A549 (cell line): ENCODE measurements at regions not wholly inside any gene's neighbourhood (a gene's known extent, or its start where the extent isn't known, plus 50 kb on each side); places are given as distances from the start of the nearest gene placed in this dataset.

Source experiments
- ATAC-seq, 2 experiments: fragments of 200-7000 bp in 1 of 2; fragments of >200 bp in 1 of 2; cut with Nextera tagmentation in 1 of 2; cut with Tn5 transposase in 1 of 2; 3 replicates each; pipeline versions ENCODE4 v1.8.0 to v1.9.1; 2018 to 2020; ENCODE audit warnings: mild to moderate bottlenecking in 1 of 2, moderate library complexity in 1 of 2
- CTCF ChIA-PET: fragments of 300-600 bp; sonication (Branson Sonifier 250); formaldehyde crosslinking; extraction: SDS; loops from one replicate; lab custom pipeline; 2021; ENCODE audit warnings: antibody characterized with exemption, inconsistent platforms; lab: Yijun Ruan, JAX
- POLR2A ChIA-PET: fragments of 350-600 bp; formaldehyde crosslinking; extraction: SDS; loops from one replicate; lab custom pipeline; 2021; ENCODE audit warnings: antibody characterized with exemption, inconsistent platforms; lab: Yijun Ruan, JAX
- DNase-seq, 2 experiments: peaks; one replicate each; pipeline versions ENCODE4 v3.0.0 to v3.0.0-alpha.2; 2011 to 2016; ENCODE audit warnings: low read depth in 1 of 2, low spot score in 1 of 2
- FAIRE-seq: peaks from 2 replicates; lab custom pipeline; 2011; peaks lifted over from hg19 to GRCh38; lab: Jason Lieb, UNC
- H3K27ac ChIP-seq, 2 experiments: fragments of >200 bp; sonication (Bioruptor Twin); formaldehyde crosslinking; 3 replicates each; pipeline ENCODE4 v1.5.1; 2016 to 2017
- H3K4me1 ChIP-seq: fragments of >200 bp; sonication (Bioruptor Twin); formaldehyde crosslinking; 3 replicates; pipeline ENCODE4 v1.6.1; 2016
- H3K4me2 ChIP-seq: fragments of >200 bp; sonication (Bioruptor Twin); formaldehyde crosslinking; 3 replicates; pipeline ENCODE4 v1.6.1; 2016
- H3K4me3 ChIP-seq: fragments of >200 bp; sonication (Bioruptor Twin); formaldehyde crosslinking; 3 replicates; pipeline ENCODE4 v1.5.1; 2016
- H3K9me3 ChIP-seq: fragments of >200 bp; sonication (Bioruptor Twin); formaldehyde crosslinking; 3 replicates; pipeline ENCODE4 v1.6.1; 2016
- BHLHE40 ChIP-seq: IDR thresholded peaks from 2 replicates; pipeline ENCODE4 v1.6.1; 2012; ENCODE audit warnings: low read depth, low read length, inconsistent platforms
- CBX2 ChIP-seq: fragments of 200-600 bp; sonication (generic); IDR thresholded peaks from 2 replicates; pipeline ENCODE4 v1.6.1; 2016; ENCODE audit warnings: low read depth, mild to moderate bottlenecking, borderline replicate concordance
- EHF ChIP-seq: fragments of 250-450 bp; sonication (Bioruptor Pico); IDR thresholded peaks from 2 replicates; pipeline ENCODE4 v1.5.0; 2020; ENCODE audit warnings: mild to moderate bottlenecking
- FOSL2 ChIP-seq, 2 experiments: fragments of 450-650 bp in 1 of 2; fragments of >200 bp in 1 of 2; sonication (Bioruptor Twin) in 1 of 2; formaldehyde crosslinking; IDR thresholded peaks; 2 replicates each; pipeline versions ENCODE4 v1.5.0 to v1.6.1; 2016 to 2020; ENCODE audit warnings: mild to moderate bottlenecking in 1 of 2, moderate library complexity in 1 of 2
- HEYL ChIP-seq: fragments of 250-450 bp; sonication (Bioruptor Pico); IDR thresholded peaks from 2 replicates; pipeline ENCODE4 v1.8.0; 2021; ENCODE audit warnings: mild to moderate bottlenecking, moderate library complexity
- HOXB13 ChIP-seq: fragments of 250-450 bp; sonication (Bioruptor Pico); IDR thresholded peaks from 2 replicates; pipeline ENCODE4 v1.5.0; 2020; ENCODE audit warnings: low read depth, mild to moderate bottlenecking, moderate library complexity
- HOXB5 ChIP-seq: fragments of 250-450 bp; sonication (Bioruptor Pico); IDR thresholded peaks from 2 replicates; pipeline ENCODE4 v1.5.0; 2020; ENCODE audit warnings: mild to moderate bottlenecking, moderate library complexity
- KDM1A ChIP-seq: fragments of 200-600 bp; sonication (generic); IDR thresholded peaks from 2 replicates; pipeline ENCODE4 v1.6.1; 2016; ENCODE audit warnings: low read depth, mild to moderate bottlenecking
- NFE2L2 ChIP-seq: fragments of 150-350 bp; conservative IDR thresholded peaks from 2 replicates; pipeline ENCODE4 v1.6.1; 2014; ENCODE audit warnings: low read length
- NPAS2 ChIP-seq: fragments of 250-450 bp; sonication (Bioruptor Pico); IDR thresholded peaks from 2 replicates; pipeline ENCODE4 v1.8.0; 2022; ENCODE audit warnings: mild to moderate bottlenecking, moderate library complexity, borderline replicate concordance
- PHF8 ChIP-seq: fragments of 200-600 bp; sonication (generic); IDR thresholded peaks from 2 replicates; pipeline ENCODE4 v1.6.1; 2016; ENCODE audit warnings: low read depth, mild to moderate bottlenecking, antibody characterized with exemption, moderate library complexity, borderline replicate concordance
- RARB ChIP-seq: fragments of 250-450 bp; sonication (Bioruptor Pico); IDR thresholded peaks from 2 replicates; pipeline ENCODE4 v1.8.0; 2021; ENCODE audit warnings: mild to moderate bottlenecking, moderate library complexity
- RCOR1 ChIP-seq: fragments of 150-350 bp; IDR thresholded peaks from 2 replicates; pipeline ENCODE4 v1.6.1; 2014; ENCODE audit warnings: antibody characterized with exemption, low read length, low read depth
- RFX5 ChIP-seq: fragments of 450-650 bp; IDR thresholded peaks from 2 replicates; pipeline ENCODE4 v1.7.1; 2014; ENCODE audit warnings: antibody characterized with exemption, mild to moderate bottlenecking, moderate library complexity
- SMC3 ChIP-seq: fragments of >200 bp; sonication (Bioruptor Twin); formaldehyde crosslinking; IDR thresholded peaks from 3 replicates; pipeline ENCODE4 v1.6.1; 2018; ENCODE audit warnings: inconsistent platforms
- TFCP2L1 ChIP-seq: fragments of 250-450 bp; sonication (Bioruptor Pico); IDR thresholded peaks from 2 replicates; pipeline ENCODE4 v1.5.0; 2021; ENCODE audit warnings: mild to moderate bottlenecking
- ZFP36 ChIP-seq: fragments of 450-650 bp; IDR thresholded peaks from 2 replicates; pipeline ENCODE4 v1.6.1; 2014; ENCODE audit warnings: borderline replicate concordance; ENCODE audit not compliant: partially characterized antibody
- ZNF302 ChIP-seq: fragments of 250-450 bp; sonication (Bioruptor Pico); IDR thresholded peaks from 2 replicates; pipeline ENCODE4 v1.9.0; 2021; ENCODE audit warnings: inconsistent platforms, mild to moderate bottlenecking, moderate library complexity
- ZSCAN20 ChIP-seq: fragments of 250-450 bp; sonication (Bioruptor Pico); IDR thresholded peaks from 2 replicates; pipeline ENCODE4 v1.8.0; 2022; ENCODE audit warnings: mild to moderate bottlenecking, moderate library complexity
- WGBS: methylation state at CpG from one replicate; pipeline ENCODE4 v1.1.6; 2017; ENCODE audit errors: missing lambda C conversion rate; 5-methylcytosine and 5-hydroxymethylcytosine counted together
- TF ChIP-seq, protein P1 (sequence below): IDR thresholded peaks from 2 replicates; pipeline ENCODE4 v1.6.1; 2012
- TF ChIP-seq, protein P2 (sequence below): fragments of 250-450 bp; sonication (Bioruptor Pico); IDR thresholded peaks from 2 replicates; pipeline ENCODE4 v1.5.0; 2021; ENCODE audit warnings: mild to moderate bottlenecking, moderate library complexity, borderline replicate concordance
- TF ChIP-seq, protein P3 (sequence below): IDR thresholded peaks from 2 replicates; pipeline ENCODE4 v1.6.1; 2012

- TF ChIP-seq FOSL2 (IDR thresholded peaks at IDR 0.05) (no peak), FOSL2 (CRISPR knock-in tag; IDR thresholded peaks at IDR 0.05) (no peak), ZSCAN20 (no peak), BHLHE40 (no peak), HEYL (CRISPR knock-in tag) (no peak)
These were observed 677.5 kb upstream of the ST8SIA4 start (continued) for GRCh38 chr5:101580591-101580990.

- no peaks in the 10 kb centered on the region for H3K9me3 ChIP-seq
- no peak overlapping the region for H3K27ac ChIP-seq
- ChIA-PET CTCF (interaction anchor here (1.1 kb wide), 1 partner anchor 14 kb away, joined by 3 read pairs; no protein-coding TSS in a partner anchor), POLR2A (no interaction called here)
- no peaks in the 10 kb centered on the region for H3K4me1 ChIP-seq
- no peak for TF ChIP-seq TFCP2L1 (CRISPR knock-in tag)
- DNase-seq (no peak), ATAC-seq (no peak), FAIRE-seq (no peak)
- no peak overlapping the region for H3K4me3 ChIP-seq
- H3K4me2 ChIP-seq = no peak overlapping the region
- 37% methylated on average over 3 of the region's 3 CpGs for WGBS
These were observed 670.9 kb upstream of the ST8SIA4 start for GRCh38 chr5:101574017-101574416.

GRCh38 chr5:101561018-101561417 is 657.9 kb upstream of the ST8SIA4 start:
- FAIRE-seq (no peak), ATAC-seq (no peak), DNase-seq (no peak)
- 78% methylated on average over 3 of the region's 3 CpGs for WGBS
- TF ChIP-seq, protein P1, sequence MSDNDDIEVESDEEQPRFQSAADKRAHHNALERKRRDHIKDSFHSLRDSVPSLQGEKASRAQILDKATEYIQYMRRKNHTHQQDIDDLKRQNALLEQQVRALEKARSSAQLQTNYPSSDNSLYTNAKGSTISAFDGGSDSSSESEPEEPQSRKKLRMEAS = no peak
- no peak for TF ChIP-seq RFX5
- TF ChIP-seq PHF8 = no peak
- no peak for TF ChIP-seq HOXB13 (CRISPR knock-in tag)
- no peak for TF ChIP-seq CBX2
- no peak for TF ChIP-seq ZSCAN20
- no peak for TF ChIP-seq HEYL (CRISPR knock-in tag)
- TF ChIP-seq ZNF302 (CRISPR knock-in tag) = no peak
- TF ChIP-seq, protein P2, sequence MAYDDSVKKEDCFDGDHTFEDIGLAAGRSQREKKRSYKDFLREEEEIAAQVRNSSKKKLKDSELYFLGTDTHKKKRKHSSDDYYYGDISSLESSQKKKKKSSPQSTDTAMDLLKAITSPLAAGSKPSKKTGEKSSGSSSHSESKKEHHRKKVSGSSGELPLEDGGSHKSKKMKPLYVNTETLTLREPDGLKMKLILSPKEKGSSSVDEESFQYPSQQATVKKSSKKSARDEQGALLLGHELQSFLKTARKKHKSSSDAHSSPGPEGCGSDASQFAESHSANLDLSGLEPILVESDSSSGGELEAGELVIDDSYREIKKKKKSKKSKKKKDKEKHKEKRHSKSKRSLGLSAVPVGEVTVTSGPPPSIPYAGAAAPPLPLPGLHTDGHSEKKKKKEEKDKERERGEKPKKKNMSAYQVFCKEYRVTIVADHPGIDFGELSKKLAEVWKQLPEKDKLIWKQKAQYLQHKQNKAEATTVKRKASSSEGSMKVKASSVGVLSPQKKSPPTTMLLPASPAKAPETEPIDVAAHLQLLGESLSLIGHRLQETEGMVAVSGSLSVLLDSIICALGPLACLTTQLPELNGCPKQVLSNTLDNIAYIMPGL (CRISPR knock-in tag) = no peak
- TF ChIP-seq RARB = no peak
- no peak for TF ChIP-seq EHF
- TF ChIP-seq, protein P3, sequence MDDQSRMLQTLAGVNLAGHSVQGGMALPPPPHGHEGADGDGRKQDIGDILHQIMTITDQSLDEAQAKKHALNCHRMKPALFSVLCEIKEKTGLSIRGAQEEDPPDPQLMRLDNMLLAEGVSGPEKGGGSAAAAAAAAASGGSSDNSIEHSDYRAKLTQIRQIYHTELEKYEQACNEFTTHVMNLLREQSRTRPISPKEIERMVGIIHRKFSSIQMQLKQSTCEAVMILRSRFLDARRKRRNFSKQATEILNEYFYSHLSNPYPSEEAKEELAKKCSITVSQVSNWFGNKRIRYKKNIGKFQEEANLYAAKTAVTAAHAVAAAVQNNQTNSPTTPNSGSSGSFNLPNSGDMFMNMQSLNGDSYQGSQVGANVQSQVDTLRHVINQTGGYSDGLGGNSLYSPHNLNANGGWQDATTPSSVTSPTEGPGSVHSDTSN = no peak
- TF ChIP-seq ZFP36 = no peak
- no peak for TF ChIP-seq KDM1A
- TF ChIP-seq SMC3 = no peak
- TF ChIP-seq HOXB5 = no peak
- no peak for TF ChIP-seq RCOR1
- H3K4me1 ChIP-seq = no peaks in the 10 kb centered on the region
- no peak overlapping the region for H3K4me3 ChIP-seq
- ChIA-PET POLR2A (no interaction called here), CTCF (no interaction called here)
- peaks cover 3% of the 10 kb centered on the region; the same call in 1 of the 3 replicates for H3K9me3 ChIP-seq
- no peak overlapping the region for H3K4me2 ChIP-seq
- H3K27ac ChIP-seq = no peak overlapping the region

GRCh38 chr5:101543780-101544179 is 640.7 kb upstream of the ST8SIA4 start:
- no peaks in the 10 kb centered on the region for H3K9me3 ChIP-seq
- H3K4me1 ChIP-seq = peaks cover 10% of the 10 kb centered on the region; the same call in 1 of the 3 replicates
- no peak for FAIRE-seq
- H3K4me2 ChIP-seq = peak overlapping the region; percentile 44; the same call in 2 of the 3 replicates
- WGBS = 14% methylated on average over 1 of the region's 1 CpG
- ChIA-PET POLR2A (no interaction called here), CTCF (no interaction called here)
- no peak overlapping the region for H3K4me3 ChIP-seq
- DNase-seq = peak in 1 of 2 experiments; percentile 13
- TF ChIP-seq NFE2L2 (no peak), FOSL2 (IDR thresholded peaks at IDR 0.05) (no peak), FOSL2 (CRISPR knock-in tag; IDR thresholded peaks at IDR 0.05) (no peak), NPAS2 (CRISPR knock-in tag) (no peak)
- ATAC-seq = peak in 1 of 2 experiments; percentile 63; a peak in 2 of 6 replicates
- no peak overlapping the region for H3K27ac ChIP-seq
